ENCODE measurements at regions not wholly inside any gene's neighbourhood (a gene's known extent, or its start where the extent isn't known, plus 50 kb on each side); places are given as distances from the start of the nearest gene placed in this dataset.

DNA sequence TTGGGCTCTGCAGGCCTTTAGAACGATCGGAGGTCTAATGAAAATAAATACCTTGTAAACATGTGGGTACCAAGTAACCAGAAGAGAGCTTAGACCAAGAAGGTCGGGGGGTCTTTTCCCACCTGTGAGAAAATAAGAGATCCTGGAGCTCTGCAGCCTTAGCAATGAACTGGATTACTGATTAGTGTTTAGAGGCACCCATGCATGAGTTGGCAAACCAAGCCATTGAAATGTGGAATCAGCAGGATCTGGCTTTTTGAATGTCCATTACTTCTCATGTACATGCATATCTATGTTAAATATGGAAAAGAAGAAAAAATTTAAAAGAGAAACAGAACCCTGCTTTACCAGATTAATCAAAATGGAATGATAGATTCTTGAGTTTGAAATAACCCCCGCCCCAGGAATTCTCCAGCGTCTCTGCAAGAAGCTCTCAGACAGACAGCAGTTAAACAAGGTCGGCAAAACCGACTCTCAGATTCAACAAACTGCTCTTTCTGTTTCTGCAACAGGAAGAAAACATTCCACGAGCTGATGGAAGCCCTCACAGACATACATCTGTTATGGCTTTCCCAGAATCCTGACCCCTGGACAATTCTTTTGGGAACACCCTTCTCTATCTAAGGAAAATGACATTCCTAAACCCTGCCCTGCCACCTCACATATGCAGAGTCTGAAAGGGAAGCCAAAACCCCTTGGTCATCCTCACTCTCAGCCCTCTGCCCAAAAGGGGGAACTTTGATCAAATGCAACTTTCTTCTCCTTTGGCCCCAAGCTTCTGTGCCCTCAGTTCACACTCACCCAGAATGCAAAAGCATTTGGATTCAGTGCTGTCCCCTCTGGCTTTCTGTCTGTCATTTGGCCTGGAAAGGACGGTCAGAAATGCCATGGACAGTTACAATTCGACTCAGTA is 78.7 kb upstream of the EN2 start:
- Histone ChIP-seq H3F3A (ENCODE audit: insufficient read depth, low read length) (no peaks in the 10 kb centered on the region), H3K36me3 (replicated peaks; ENCODE audit: insufficient read depth, low read length) (no peaks in the 10 kb centered on the region), H3K4me1 (ENCODE audit: low read length) (no peaks in the 10 kb centered on the region), H3K9ac (ENCODE audit: low read length) (no peak overlapping the region), H3K79me2 (ENCODE audit: low read length) (no peaks in the 10 kb centered on the region), H3K4me3 (ENCODE audit: low read length) (no peak overlapping the region), H3K9me3 (replicated peaks; ENCODE audit: insufficient read depth, low read length) (no peaks in the 10 kb centered on the region), H3K27ac (ENCODE audit: low read length) (no peak overlapping the region), H3K27me3 (replicated peaks; ENCODE audit: insufficient read depth, low read length) (peaks cover 100% of the 10 kb centered on the region), H3K9me2 (replicated peaks; ENCODE audit: insufficient read depth, low read length) (no peaks in the 10 kb centered on the region), H4K20me1 (ENCODE audit: insufficient read depth, low read length) (no peaks in the 10 kb centered on the region), H2AFZ (ENCODE audit: low read length) (no peak overlapping the region), H3K4me2 (ENCODE audit: low read depth, low read length) (no peak overlapping the region)
- TF ChIP-seq EZH2 (optimal IDR thresholded peaks at IDR 0.05; ENCODE audit: low read depth, low read length) (peak; percentile 18), EZH2phosphoT487 (IDR thresholded peaks at IDR 0.05; ENCODE audit: low read length) (no peak)
- TF ChIP-seq, protein P1, sequence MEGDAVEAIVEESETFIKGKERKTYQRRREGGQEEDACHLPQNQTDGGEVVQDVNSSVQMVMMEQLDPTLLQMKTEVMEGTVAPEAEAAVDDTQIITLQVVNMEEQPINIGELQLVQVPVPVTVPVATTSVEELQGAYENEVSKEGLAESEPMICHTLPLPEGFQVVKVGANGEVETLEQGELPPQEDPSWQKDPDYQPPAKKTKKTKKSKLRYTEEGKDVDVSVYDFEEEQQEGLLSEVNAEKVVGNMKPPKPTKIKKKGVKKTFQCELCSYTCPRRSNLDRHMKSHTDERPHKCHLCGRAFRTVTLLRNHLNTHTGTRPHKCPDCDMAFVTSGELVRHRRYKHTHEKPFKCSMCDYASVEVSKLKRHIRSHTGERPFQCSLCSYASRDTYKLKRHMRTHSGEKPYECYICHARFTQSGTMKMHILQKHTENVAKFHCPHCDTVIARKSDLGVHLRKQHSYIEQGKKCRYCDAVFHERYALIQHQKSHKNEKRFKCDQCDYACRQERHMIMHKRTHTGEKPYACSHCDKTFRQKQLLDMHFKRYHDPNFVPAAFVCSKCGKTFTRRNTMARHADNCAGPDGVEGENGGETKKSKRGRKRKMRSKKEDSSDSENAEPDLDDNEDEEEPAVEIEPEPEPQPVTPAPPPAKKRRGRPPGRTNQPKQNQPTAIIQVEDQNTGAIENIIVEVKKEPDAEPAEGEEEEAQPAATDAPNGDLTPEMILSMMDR (IDR thresholded peaks at IDR 0.05; ENCODE audit: low read length): no peak
- DNase-seq: no peak

DNA sequence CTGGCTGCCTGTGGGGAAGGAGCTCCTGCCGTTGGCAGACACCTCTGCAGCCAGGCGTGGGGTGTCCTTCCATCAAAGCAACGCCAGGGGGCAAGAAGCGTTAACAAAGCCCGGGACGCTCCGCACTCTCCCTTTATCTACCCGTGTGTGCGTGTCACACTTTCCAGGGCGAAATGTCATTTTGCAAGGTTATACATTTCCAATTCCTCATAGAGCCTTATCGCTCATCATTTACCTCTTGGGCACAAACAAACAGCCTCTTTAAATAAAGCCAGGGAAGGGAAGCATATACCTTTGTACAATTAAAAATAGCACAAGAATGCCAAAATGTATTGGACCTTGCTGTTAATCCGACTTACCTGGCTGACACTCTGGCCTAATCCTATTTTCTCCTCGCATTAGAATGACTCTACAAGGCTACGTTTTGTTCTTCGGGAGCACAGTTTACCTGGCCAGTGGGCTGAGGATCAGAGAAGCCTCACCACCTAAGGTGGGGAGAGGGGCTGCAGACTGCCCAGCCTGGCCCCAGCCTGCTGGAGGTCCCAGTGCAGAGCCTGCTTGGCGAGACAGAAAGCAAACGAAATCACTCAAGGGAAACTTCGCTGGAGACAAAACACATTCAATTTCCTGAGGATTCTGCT is 77.6 kb upstream of the EN2 start:
- H3K9me2 ChIP-seq (replicated peaks; ENCODE audit: insufficient read depth, low read length): no peaks in the 10 kb centered on the region
- H3K79me2 ChIP-seq (ENCODE audit: low read length): no peaks in the 10 kb centered on the region
- H3K4me1 ChIP-seq (ENCODE audit: low read length): no peaks in the 10 kb centered on the region
- no peaks in the 10 kb centered on the region for H3F3A ChIP-seq (ENCODE audit: insufficient read depth, low read length)
- no peaks in the 10 kb centered on the region for H3K36me3 ChIP-seq (replicated peaks; ENCODE audit: insufficient read depth, low read length)
- peak; percentile 74 for DNase-seq
- no peak overlapping the region for H3K27ac ChIP-seq (ENCODE audit: low read length)
- peak overlapping the region; percentile 12; the same call in 1 of the 2 replicates for H3K4me2 ChIP-seq (ENCODE audit: low read depth, low read length)
- H3K9me3 ChIP-seq (replicated peaks; ENCODE audit: insufficient read depth, low read length): no peaks in the 10 kb centered on the region
- no peak overlapping the region for H3K4me3 ChIP-seq (ENCODE audit: low read length)
- no peak overlapping the region for H3K9ac ChIP-seq (ENCODE audit: low read length)
- H4K20me1 ChIP-seq (ENCODE audit: insufficient read depth, low read length): no peaks in the 10 kb centered on the region
- TF ChIP-seq, protein P1 (IDR thresholded peaks at IDR 0.05; ENCODE audit: low read length): peak; percentile 85
- TF ChIP-seq EZH2 (optimal IDR thresholded peaks at IDR 0.05; ENCODE audit: low read depth, low read length): no peak
- no peak for TF ChIP-seq EZH2phosphoT487 (IDR thresholded peaks at IDR 0.05; ENCODE audit: low read length)
- H2AFZ ChIP-seq (ENCODE audit: low read length): no peak overlapping the region
- peaks cover 100% of the 10 kb centered on the region for H3K27me3 ChIP-seq (replicated peaks; ENCODE audit: insufficient read depth, low read length)

DNA sequence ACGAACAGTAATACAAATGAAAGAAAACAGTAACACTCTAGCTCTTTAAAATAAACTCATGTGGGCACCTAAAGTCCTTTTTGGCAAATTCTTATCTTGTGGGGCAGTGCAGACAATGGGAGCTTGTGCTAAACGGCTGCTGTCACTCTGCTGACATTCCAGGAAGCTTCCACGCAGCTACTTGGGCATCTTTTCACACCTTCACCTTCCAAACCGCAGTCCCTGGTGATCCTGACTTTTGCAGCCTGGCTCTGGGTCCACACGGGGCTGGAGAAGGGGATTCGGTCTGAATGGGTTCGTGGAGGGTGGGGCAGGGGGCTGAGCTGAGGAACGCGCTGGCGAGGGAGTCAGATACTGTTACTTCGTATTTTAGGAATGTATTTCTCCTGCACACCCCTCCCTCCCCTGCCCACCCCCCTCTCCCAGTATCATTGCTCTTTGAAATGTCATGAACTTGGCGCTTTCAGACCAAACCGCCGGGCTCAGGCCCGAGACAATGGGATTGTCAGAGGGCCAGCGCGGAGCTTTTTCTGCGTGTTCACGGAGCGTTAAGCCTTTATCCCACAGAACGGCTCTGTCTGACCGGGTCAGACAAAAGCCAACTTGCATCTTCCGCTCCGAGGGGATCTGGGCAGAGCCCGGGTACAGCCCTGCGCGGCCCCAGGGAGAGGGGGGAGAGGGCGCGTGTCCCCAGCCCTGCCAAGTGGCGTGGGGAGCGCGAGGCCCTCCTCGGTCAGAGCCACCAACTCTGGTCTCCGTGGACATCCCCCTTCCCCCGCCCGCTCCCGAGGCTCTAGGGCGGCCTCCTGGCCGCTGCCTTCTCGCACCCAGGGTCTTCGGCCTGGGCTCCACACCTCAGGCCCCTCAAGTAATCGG is 76.7 kb upstream of the EN2 start:
- H3K27ac ChIP-seq (ENCODE audit: low read length): no peak overlapping the region
- no peak overlapping the region for H2AFZ ChIP-seq (ENCODE audit: low read length)
- H3K4me1 ChIP-seq (ENCODE audit: low read length): no peaks in the 10 kb centered on the region
- no peaks in the 10 kb centered on the region for H3F3A ChIP-seq (ENCODE audit: insufficient read depth, low read length)
- no peak overlapping the region for H3K4me3 ChIP-seq (ENCODE audit: low read length)
- H3K9me3 ChIP-seq (replicated peaks; ENCODE audit: insufficient read depth, low read length): no peaks in the 10 kb centered on the region
- TF ChIP-seq EZH2 (optimal IDR thresholded peaks at IDR 0.05; ENCODE audit: low read depth, low read length) (no peak), EZH2phosphoT487 (IDR thresholded peaks at IDR 0.05; ENCODE audit: low read length) (no peak)
- TF ChIP-seq, protein P1 (IDR thresholded peaks at IDR 0.05; ENCODE audit: low read length): no peak
- no peak for DNase-seq
- H3K27me3 ChIP-seq (replicated peaks; ENCODE audit: insufficient read depth, low read length): peaks cover 100% of the 10 kb centered on the region
- H4K20me1 ChIP-seq (ENCODE audit: insufficient read depth, low read length): no peaks in the 10 kb centered on the region
- H3K4me2 ChIP-seq (ENCODE audit: low read depth, low read length): 0 out of 2 replicates have a peak overlapping the region, but pooled peaks have one; percentile 12
- no peaks in the 10 kb centered on the region for H3K36me3 ChIP-seq (replicated peaks; ENCODE audit: insufficient read depth, low read length)
- H3K79me2 ChIP-seq (ENCODE audit: low read length): no peaks in the 10 kb centered on the region
- H3K9me2 ChIP-seq (replicated peaks; ENCODE audit: insufficient read depth, low read length): no peaks in the 10 kb centered on the region
- H3K9ac ChIP-seq (ENCODE audit: low read length): no peak overlapping the region

Measured in MM.1S (cell line).